ENCODE measurements at regions not wholly inside any gene's neighbourhood (a gene's known extent, or its start where the extent isn't known, plus 50 kb on each side); places are given as distances from the start of the nearest gene placed in this dataset.
"Not testable (repeated sequence)": the region's sequence is repeated elsewhere in the genome, so short reads cannot be mapped to it uniquely, and the experiment has no call there.

- no peak for DNase-seq (ENCODE audit: low spot score)
These were observed 158.2 kb upstream of the FOXK1 start for GRCh38 chr7:4523873-4524272.

- no peak for DNase-seq (ENCODE audit: low spot score)
These were observed 156.2 kb upstream of the FOXK1 start for GRCh38 chr7:4525884-4526283.

GRCh38 chr7:4527988-4528636 lies 154.0 kb upstream of the FOXK1 start:
- DNase-seq (ENCODE audit: low spot score), result no peak

GRCh38 chr7:4531236-4531635 lies 150.9 kb upstream of the FOXK1 start:
- DNase-seq (ENCODE audit: low spot score), result no peak

- DNase-seq (ENCODE audit: low spot score), result not testable (repeated sequence)
These were observed 148.8 kb upstream of the FOXK1 start for GRCh38 chr7:4533339-4533738.

- DNase-seq (ENCODE audit: low spot score), result no peak
These were observed 132.4 kb upstream of the FOXK1 start for GRCh38 chr7:4549681-4550080.

- DNase-seq (ENCODE audit: low spot score), result no peak
These were observed 132.0 kb upstream of the FOXK1 start for GRCh38 chr7:4550117-4550516.

- no peak for DNase-seq (ENCODE audit: low spot score)
These were observed 129.1 kb upstream of the FOXK1 start for GRCh38 chr7:4552985-4553384.

- DNase-seq (ENCODE audit: low spot score), result no peak
These were observed 125.0 kb upstream of the FOXK1 start for GRCh38 chr7:4556868-4557793.

GRCh38 chr7:4561795-4562194 lies 120.3 kb upstream of the FOXK1 start:
- DNase-seq (ENCODE audit: low spot score), result no peak

- DNase-seq (ENCODE audit: low spot score), result no peak
These were observed 115.4 kb upstream of the FOXK1 start for GRCh38 chr7:4566714-4567113.

GRCh38 chr7:4574851-4575250 lies 107.2 kb upstream of the FOXK1 start:
- no peak for DNase-seq (ENCODE audit: low spot score)

- DNase-seq (ENCODE audit: low spot score), result no peak
These were observed 106.8 kb upstream of the FOXK1 start for GRCh38 chr7:4575254-4575653.

GRCh38 chr7:4602905-4603842 lies 78.9 kb upstream of the FOXK1 start:
- DNase-seq (ENCODE audit: low spot score), result no peak

GRCh38 chr7:4603843-4604231 lies 78.3 kb upstream of the FOXK1 start:
- no peak for DNase-seq (ENCODE audit: low spot score)

GRCh38 chr7:4604456-4604940 lies 77.6 kb upstream of the FOXK1 start:
- no peak for DNase-seq (ENCODE audit: low spot score)

- no peak for DNase-seq (ENCODE audit: low spot score)
These were observed 75.3 kb upstream of the FOXK1 start for GRCh38 chr7:4606797-4607196.

- DNase-seq (ENCODE audit: low spot score), result no peak
These were observed 74.8 kb upstream of the FOXK1 start for GRCh38 chr7:4607311-4607729.

GRCh38 chr7:4609576-4609975 lies 72.5 kb upstream of the FOXK1 start:
- DNase-seq (ENCODE audit: low spot score), result not testable (repeated sequence)

- DNase-seq (ENCODE audit: low spot score), result peak; percentile 60
These were observed 71.2 kb upstream of the FOXK1 start for GRCh38 chr7:4610768-4611467.

- no peak for DNase-seq (ENCODE audit: low spot score)
These were observed 69.9 kb upstream of the FOXK1 start for GRCh38 chr7:4612237-4612636.

Data from germinal center (tissue), 1 donor.